GM23338 (cell line): ENCODE measurements at regions not wholly inside any gene's neighbourhood (a gene's known extent, or its start where the extent isn't known, plus 50 kb on each side); places are given as distances from the start of the nearest gene placed in this dataset.

Experiments
- ATAC-seq: fragments of 200-7000 bp; cut with Tn5 transposase; 3 replicates; pipeline ENCODE4 v1.9.1; 2020
- DNase-seq: peaks from one replicate; pipeline ENCODE4 v3.0.0-alpha.2; 2015; ENCODE audit warnings: low spot score
- H2AFZ ChIP-seq: fragments of 200-600 bp; sonication (generic); 2 replicates; pipeline ENCODE4 v1.8.0; 2016; ENCODE audit warnings: antibody characterized with exemption, mild to moderate bottlenecking, moderate library complexity
- H3F3A ChIP-seq: fragments of 200-600 bp; sonication (generic); replicated peaks from 2 replicates; pipeline ENCODE4 v1.8.0; 2017; ENCODE audit warnings: antibody characterized with exemption, mixed run types, low read depth
- H3K27ac ChIP-seq: fragments of 200-600 bp; sonication (generic); 2 replicates; pipeline ENCODE4 v1.6.1; 2016; ENCODE audit warnings: low read depth
- H3K27me3 ChIP-seq: fragments of 200-600 bp; sonication (generic); 2 replicates; pipeline ENCODE4 v1.8.0; 2016; ENCODE audit warnings: mild to moderate bottlenecking, mixed run types, moderate library complexity; ENCODE audit not compliant: insufficient read depth
- H3K36me3 ChIP-seq: fragments of 200-600 bp; sonication (generic); 2 replicates; pipeline ENCODE4 v1.8.0; 2016; ENCODE audit warnings: mild to moderate bottlenecking; ENCODE audit not compliant: insufficient read depth
- H3K4me1 ChIP-seq: fragments of 200-600 bp; sonication (generic); 2 replicates; pipeline ENCODE4 v1.8.0; 2016; ENCODE audit warnings: mild to moderate bottlenecking, moderate library complexity; ENCODE audit not compliant: insufficient read depth
- H3K4me2 ChIP-seq: fragments of 200-600 bp; sonication (generic); 2 replicates; pipeline ENCODE4 v1.7.1; 2017; ENCODE audit warnings: mixed run types
- H3K4me3 ChIP-seq: fragments of 200-600 bp; sonication (generic); 2 replicates; pipeline ENCODE4 v1.6.1; 2016; ENCODE audit warnings: mixed run types
- H3K79me2 ChIP-seq: fragments of 200-600 bp; sonication (generic); replicated peaks from 2 replicates; pipeline ENCODE4 v1.8.0; 2017; ENCODE audit warnings: mild to moderate bottlenecking; ENCODE audit not compliant: insufficient read depth
- H3K9me2 ChIP-seq: fragments of 200-600 bp; sonication (generic); 2 replicates; pipeline ENCODE4 v1.8.0; 2017; ENCODE audit not compliant: insufficient read depth
- H4K20me1 ChIP-seq: fragments of 200-600 bp; sonication (generic); replicated peaks from 2 replicates; pipeline ENCODE4 v1.8.0; 2017; ENCODE audit warnings: mild to moderate bottlenecking; ENCODE audit not compliant: insufficient read depth
- H3K27ac Mint-ChIP-seq: 2 replicates; pipeline ENCODE4 v1.8.0; 2020; ENCODE audit warnings: inconsistent platforms, mild to moderate bottlenecking, moderate library complexity, mixed read lengths
- H3K27me3 Mint-ChIP-seq: 3 replicates; pipeline ENCODE4 v1.8.0; 2022; ENCODE audit warnings: low read depth, mild to moderate bottlenecking, moderate library complexity, mixed read lengths, inconsistent platforms; ENCODE audit not compliant: insufficient read depth, poor library complexity
- H3K36me3 Mint-ChIP-seq: 3 replicates; pipeline ENCODE4 v1.8.0; 2021; ENCODE audit warnings: low read depth, mild to moderate bottlenecking, inconsistent platforms, moderate library complexity, mixed read lengths
- H3K4me1 Mint-ChIP-seq: 3 replicates; pipeline ENCODE4 v1.8.0; 2020; ENCODE audit warnings: mild to moderate bottlenecking, inconsistent platforms, mixed read lengths
- H3K4me3 Mint-ChIP-seq: 3 replicates; pipeline ENCODE4 v1.8.0; 2021; ENCODE audit warnings: moderate library complexity, mild to moderate bottlenecking, inconsistent platforms, mixed read lengths
- H3K9me3 Mint-ChIP-seq: 3 replicates; pipeline ENCODE4 v1.8.0; 2020; ENCODE audit warnings: moderate library complexity, mild to moderate bottlenecking, inconsistent platforms, mixed read lengths
- EZH2 ChIP-seq: fragments of 200-600 bp; sonication (generic); IDR thresholded peaks from one replicate; pipeline ENCODE4 v1.8.0; 2017; ENCODE audit warnings: antibody characterized with exemption, mild to moderate bottlenecking, low read depth; ENCODE audit not compliant: unreplicated experiment
- JUNB ChIP-seq: IDR thresholded peaks from one replicate; pipeline ENCODE4 v1.6.1; 2016; ENCODE audit warnings: antibody characterized with exemption; ENCODE audit not compliant: unreplicated experiment
- POLR2AphosphoS5 ChIP-seq: IDR thresholded peaks from 2 replicates; pipeline ENCODE4 v1.6.1; 2016; ENCODE audit warnings: antibody characterized with exemption, low read depth
- STAT1 ChIP-seq: IDR thresholded peaks from one replicate; pipeline ENCODE4 v1.6.1; 2016; ENCODE audit warnings: antibody characterized with exemption; ENCODE audit not compliant: unreplicated experiment
- TF ChIP-seq, protein P1 (sequence below): fragments of 250-450 bp; sonication (Bioruptor Pico); IDR thresholded peaks from 2 replicates; pipeline ENCODE4 v1.5.0; 2020; ENCODE audit warnings: mild to moderate bottlenecking, moderate library complexity
- TF ChIP-seq, protein P2 (sequence below), 2 experiments: fragments of 200-600 bp in 1 of 2; sonication (generic) in 1 of 2; conservative IDR thresholded peaks; 2 replicates each; pipeline versions ENCODE4 v1.5.1 to v1.6.1; 2016 to 2017; ENCODE audit warnings: antibody characterized with exemption in 2 of 2, low read depth in 2 of 2, mild to moderate bottlenecking in 2 of 2, moderate library complexity in 1 of 2

DNA sequence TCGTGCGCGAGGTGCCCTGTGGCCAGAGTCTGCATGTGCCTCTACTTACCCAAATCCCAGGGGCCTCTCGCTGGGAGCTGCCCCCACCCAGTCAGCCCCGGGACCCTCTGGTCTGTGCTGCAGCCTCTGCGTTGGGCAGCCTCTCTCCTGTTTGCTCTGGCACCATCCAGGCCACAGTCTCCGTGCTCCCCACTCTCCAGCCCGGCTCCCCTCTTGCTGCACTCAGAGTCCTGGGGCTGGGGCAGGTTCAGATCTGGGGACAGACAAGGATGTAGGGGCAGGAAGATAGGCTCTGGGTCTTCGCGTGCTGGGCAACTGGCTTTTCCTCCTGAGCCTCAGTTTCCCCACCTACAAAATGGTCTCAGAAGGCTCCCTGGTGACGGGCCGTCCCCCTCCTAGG, 70.8 kb upstream of the GATA5 start (continued):
- TF ChIP-seq, protein P1, sequence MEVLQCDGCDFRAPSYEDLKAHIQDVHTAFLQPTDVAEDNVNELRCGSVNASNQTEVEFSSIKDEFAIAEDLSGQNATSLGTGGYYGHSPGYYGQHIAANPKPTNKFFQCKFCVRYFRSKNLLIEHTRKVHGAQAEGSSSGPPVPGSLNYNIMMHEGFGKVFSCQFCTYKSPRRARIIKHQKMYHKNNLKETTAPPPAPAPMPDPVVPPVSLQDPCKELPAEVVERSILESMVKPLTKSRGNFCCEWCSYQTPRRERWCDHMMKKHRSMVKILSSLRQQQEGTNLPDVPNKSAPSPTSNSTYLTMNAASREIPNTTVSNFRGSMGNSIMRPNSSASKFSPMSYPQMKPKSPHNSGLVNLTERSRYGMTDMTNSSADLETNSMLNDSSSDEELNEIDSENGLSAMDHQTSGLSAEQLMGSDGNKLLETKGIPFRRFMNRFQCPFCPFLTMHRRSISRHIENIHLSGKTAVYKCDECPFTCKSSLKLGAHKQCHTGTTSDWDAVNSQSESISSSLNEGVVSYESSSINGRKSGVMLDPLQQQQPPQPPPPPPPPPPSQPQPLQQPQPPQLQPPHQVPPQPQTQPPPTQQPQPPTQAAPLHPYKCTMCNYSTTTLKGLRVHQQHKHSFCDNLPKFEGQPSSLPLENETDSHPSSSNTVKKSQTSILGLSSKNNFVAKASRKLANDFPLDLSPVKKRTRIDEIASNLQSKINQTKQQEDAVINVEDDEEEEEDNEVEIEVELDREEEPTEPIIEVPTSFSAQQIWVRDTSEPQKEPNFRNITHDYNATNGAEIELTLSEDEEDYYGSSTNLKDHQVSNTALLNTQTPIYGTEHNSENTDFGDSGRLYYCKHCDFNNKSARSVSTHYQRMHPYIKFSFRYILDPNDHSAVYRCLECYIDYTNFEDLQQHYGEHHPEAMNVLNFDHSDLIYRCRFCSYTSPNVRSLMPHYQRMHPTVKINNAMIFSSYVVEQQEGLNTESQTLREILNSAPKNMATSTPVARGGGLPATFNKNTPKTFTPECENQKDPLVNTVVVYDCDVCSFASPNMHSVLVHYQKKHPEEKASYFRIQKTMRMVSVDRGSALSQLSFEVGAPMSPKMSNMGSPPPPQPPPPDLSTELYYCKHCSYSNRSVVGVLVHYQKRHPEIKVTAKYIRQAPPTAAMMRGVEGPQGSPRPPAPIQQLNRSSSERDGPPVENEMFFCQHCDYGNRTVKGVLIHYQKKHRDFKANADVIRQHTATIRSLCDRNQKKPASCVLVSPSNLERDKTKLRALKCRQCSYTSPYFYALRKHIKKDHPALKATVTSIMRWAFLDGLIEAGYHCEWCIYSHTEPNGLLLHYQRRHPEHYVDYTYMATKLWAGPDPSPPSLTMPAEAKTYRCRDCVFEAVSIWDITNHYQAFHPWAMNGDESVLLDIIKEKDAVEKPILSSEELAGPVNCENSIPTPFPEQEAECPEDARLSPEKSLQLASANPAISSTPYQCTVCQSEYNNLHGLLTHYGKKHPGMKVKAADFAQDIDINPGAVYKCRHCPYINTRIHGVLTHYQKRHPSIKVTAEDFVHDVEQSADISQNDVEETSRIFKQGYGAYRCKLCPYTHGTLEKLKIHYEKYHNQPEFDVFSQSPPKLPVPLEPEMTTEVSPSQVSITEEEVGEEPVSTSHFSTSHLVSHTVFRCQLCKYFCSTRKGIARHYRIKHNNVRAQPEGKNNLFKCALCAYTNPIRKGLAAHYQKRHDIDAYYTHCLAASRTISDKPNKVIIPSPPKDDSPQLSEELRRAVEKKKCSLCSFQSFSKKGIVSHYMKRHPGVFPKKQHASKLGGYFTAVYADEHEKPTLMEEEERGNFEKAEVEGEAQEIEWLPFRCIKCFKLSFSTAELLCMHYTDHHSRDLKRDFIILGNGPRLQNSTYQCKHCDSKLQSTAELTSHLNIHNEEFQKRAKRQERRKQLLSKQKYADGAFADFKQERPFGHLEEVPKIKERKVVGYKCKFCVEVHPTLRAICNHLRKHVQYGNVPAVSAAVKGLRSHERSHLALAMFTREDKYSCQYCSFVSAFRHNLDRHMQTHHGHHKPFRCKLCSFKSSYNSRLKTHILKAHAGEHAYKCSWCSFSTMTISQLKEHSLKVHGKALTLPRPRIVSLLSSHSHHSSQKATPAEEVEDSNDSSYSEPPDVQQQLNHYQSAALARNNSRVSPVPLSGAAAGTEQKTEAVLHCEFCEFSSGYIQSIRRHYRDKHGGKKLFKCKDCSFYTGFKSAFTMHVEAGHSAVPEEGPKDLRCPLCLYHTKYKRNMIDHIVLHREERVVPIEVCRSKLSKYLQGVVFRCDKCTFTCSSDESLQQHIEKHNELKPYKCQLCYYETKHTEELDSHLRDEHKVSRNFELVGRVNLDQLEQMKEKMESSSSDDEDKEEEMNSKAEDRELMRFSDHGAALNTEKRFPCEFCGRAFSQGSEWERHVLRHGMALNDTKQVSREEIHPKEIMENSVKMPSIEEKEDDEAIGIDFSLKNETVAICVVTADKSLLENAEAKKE (CRISPR knock-in tag), result no peak
- TF ChIP-seq, protein P2, sequence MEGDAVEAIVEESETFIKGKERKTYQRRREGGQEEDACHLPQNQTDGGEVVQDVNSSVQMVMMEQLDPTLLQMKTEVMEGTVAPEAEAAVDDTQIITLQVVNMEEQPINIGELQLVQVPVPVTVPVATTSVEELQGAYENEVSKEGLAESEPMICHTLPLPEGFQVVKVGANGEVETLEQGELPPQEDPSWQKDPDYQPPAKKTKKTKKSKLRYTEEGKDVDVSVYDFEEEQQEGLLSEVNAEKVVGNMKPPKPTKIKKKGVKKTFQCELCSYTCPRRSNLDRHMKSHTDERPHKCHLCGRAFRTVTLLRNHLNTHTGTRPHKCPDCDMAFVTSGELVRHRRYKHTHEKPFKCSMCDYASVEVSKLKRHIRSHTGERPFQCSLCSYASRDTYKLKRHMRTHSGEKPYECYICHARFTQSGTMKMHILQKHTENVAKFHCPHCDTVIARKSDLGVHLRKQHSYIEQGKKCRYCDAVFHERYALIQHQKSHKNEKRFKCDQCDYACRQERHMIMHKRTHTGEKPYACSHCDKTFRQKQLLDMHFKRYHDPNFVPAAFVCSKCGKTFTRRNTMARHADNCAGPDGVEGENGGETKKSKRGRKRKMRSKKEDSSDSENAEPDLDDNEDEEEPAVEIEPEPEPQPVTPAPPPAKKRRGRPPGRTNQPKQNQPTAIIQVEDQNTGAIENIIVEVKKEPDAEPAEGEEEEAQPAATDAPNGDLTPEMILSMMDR (conservative IDR thresholded peaks at IDR 0.05; ENCODE audit: low read depth in 2 of 2), result no peak
- TF ChIP-seq JUNB, result no peak

DNA sequence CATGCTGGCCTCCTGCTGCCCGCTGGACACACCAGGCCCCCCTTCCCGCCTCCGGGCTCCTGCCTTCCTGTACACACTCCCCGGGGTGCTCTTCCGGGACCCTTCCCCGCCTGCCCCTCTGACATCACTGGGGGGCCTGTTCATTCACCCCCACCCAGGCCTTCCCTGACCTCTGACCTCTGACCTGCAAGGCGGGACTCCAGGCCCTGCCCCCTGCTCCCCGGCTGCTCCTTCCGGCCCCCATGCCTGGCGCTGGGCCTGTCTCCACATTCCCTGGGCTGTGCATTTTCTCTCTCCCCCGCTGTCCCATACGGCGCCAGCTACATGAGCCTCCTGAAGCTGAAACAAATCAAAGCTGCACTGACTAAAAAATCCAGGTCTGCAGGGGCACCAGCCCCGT, 71.6 kb upstream of the GATA5 start:
- Mint-ChIP-seq H3K27ac (no peak overlapping the region), H3K27me3 (peaks cover 28% of the 10 kb centered on the region), H3K4me1 (peaks cover 9% of the 10 kb centered on the region; the same call in 1 of the 3 replicates), H3K9me3 (peaks cover 7% of the 10 kb centered on the region; the same call in 2 of the 3 replicates), H3K4me3 (no peak overlapping the region), H3K36me3 (0 out of 3 replicates have a peak, but pooled peaks cover 3% of the 10 kb centered on the region)
- peaks cover 3% of the 10 kb centered on the region; the same call in 1 of the 2 replicates for H3K4me1 ChIP-seq
- H3K27me3 ChIP-seq, result peaks cover 17% of the 10 kb centered on the region
- H3K36me3 ChIP-seq, result no peaks in the 10 kb centered on the region
- H3F3A ChIP-seq, result no peaks in the 10 kb centered on the region
- no peaks in the 10 kb centered on the region for H3K79me2 ChIP-seq
- H2AFZ ChIP-seq, result no peak overlapping the region
- TF ChIP-seq EZH2, result no peak
- no peak for TF ChIP-seq POLR2AphosphoS5
- TF ChIP-seq, protein P1 (CRISPR knock-in tag), result no peak
- no peak for TF ChIP-seq STAT1
- no peaks in the 10 kb centered on the region for H3K9me2 ChIP-seq
- no peak overlapping the region for H3K27ac ChIP-seq
- DNase-seq (no peak), ATAC-seq (no peak)
- no peaks in the 10 kb centered on the region for H4K20me1 ChIP-seq
- no peak overlapping the region for H3K4me3 ChIP-seq
- no peak overlapping the region for H3K4me2 ChIP-seq
